ENCODE measurements at regions not wholly inside any gene's neighbourhood (a gene's known extent, or its start where the extent isn't known, plus 50 kb on each side); places are given as distances from the start of the nearest gene placed in this dataset.

DNA sequence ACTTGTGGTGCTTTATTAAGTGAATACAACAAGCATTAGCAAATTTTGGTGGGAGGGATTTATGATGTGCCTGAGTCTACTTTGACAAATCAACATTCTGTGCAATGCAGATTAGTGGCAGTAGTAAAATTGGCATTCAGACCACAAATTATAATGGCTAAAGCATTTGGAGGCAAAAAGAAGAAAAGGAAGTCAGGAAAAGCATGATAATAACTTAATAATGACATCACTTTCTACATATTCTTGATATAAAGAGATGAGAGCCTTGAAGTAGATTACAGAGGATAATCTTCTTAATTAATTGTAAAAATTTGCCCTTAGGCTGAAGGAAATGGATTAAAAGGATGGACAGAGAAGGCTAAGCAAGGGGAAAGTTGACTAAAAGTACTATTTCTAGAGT is 126.0 kb downstream of the SLC6A15 start:
- in situ Hi-C loops (cut with MboI; ENCODE audit: low sequenced_read_pairs): no loop called here

More for the DNA sequence above, 126.0 kb downstream of the SLC6A15 start:
- no peaks in the 10 kb centered on the region for H3K27me3 ChIP-seq (ENCODE audit: control insufficient read depth, insufficient read depth, low read length)
- H4K91ac ChIP-seq (ENCODE audit: insufficient read depth, low read depth, low read length): no peak overlapping the region
- no peak overlapping the region for H2BK20ac ChIP-seq (ENCODE audit: low read depth, low read length)
- H3K4me2 ChIP-seq (ENCODE audit: low read depth, low read length): no peak overlapping the region
- H3K27ac ChIP-seq (ENCODE audit: insufficient read depth, low read length): no peak overlapping the region
- ChIA-PET CTCF (no interaction called here), POLR2A (ENCODE audit: unreplicated experiment) (no interaction called here)
- DNase-seq (no peak), ATAC-seq (ENCODE audit: low read depth) (no peak)
- H2BK5ac ChIP-seq (ENCODE audit: low read depth, low read length, poor library complexity, severe bottlenecking): no peak overlapping the region
- H3K4ac ChIP-seq (ENCODE audit: low read depth, low read length): no peak overlapping the region
- H2AK9ac ChIP-seq (replicated peaks; ENCODE audit: low read depth, low read length, poor library complexity): no peak overlapping the region
- H3K9ac ChIP-seq (ENCODE audit: low read depth, low read length): no peak overlapping the region
- no peaks in the 10 kb centered on the region for H3K4me1 ChIP-seq (ENCODE audit: control insufficient read depth, insufficient read depth, low read length)
- H4K20me1 ChIP-seq (ENCODE audit: insufficient read depth, low read length): no peaks in the 10 kb centered on the region
- no peak overlapping the region for H2BK120ac ChIP-seq (ENCODE audit: low read depth, low read length)
- H4K8ac ChIP-seq (ENCODE audit: low read depth in 2 of 2, low read length in 2 of 2): no peak overlapping the region
- H2AK5ac ChIP-seq (ENCODE audit: low read depth, low read length): no peak overlapping the region
- dilution Hi-C loops (cut with HindIII; ENCODE audit: low sequenced_read_pairs, unreplicated experiment) (no loop called here), intact Hi-C loops (cut with micrococcal nuclease) (no loop called here)
- H3K23ac ChIP-seq (ENCODE audit: low read depth, low read length): no peak overlapping the region
- H3K18ac ChIP-seq (ENCODE audit: low read depth, low read length): no peak overlapping the region
- no TSS peak for BruUV-seq (replicated peaks)
- H3K4me3 ChIP-seq (ENCODE audit: insufficient read depth, low read depth, low read length): no peak overlapping the region
- no peaks in the 10 kb centered on the region for H3K36me3 ChIP-seq (ENCODE audit: control insufficient read depth, insufficient read depth, low read length)
- no peak overlapping the region for H4K5ac ChIP-seq (ENCODE audit: low read depth, low read length)
- no peaks in the 10 kb centered on the region for H3K9me3 ChIP-seq (ENCODE audit: control insufficient read depth, insufficient read depth, low read length)
- no peak overlapping the region for H2BK15ac ChIP-seq (ENCODE audit: low read depth, low read length)
- no peaks in the 10 kb centered on the region for H3K9me1 ChIP-seq (ENCODE audit: insufficient read depth, low read length)
- H3K79me1 ChIP-seq (ENCODE audit: low read depth in 1 of 2, low read length in 2 of 2): no peaks in the 10 kb centered on the region
- no peak overlapping the region for H3K56ac ChIP-seq (ENCODE audit: extremely low read depth, insufficient read depth, low read length)
- H3K14ac ChIP-seq (replicated peaks; ENCODE audit: low read depth, low read length): no peak overlapping the region
- TF ChIP-seq MXI1 (IDR thresholded peaks at IDR 0.05; ENCODE audit: borderline replicate concordance, low read depth, low read length): no peak
- TF ChIP-seq, protein P1, sequence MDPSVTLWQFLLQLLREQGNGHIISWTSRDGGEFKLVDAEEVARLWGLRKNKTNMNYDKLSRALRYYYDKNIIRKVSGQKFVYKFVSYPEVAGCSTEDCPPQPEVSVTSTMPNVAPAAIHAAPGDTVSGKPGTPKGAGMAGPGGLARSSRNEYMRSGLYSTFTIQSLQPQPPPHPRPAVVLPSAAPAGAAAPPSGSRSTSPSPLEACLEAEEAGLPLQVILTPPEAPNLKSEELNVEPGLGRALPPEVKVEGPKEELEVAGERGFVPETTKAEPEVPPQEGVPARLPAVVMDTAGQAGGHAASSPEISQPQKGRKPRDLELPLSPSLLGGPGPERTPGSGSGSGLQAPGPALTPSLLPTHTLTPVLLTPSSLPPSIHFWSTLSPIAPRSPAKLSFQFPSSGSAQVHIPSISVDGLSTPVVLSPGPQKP (IDR thresholded peaks at IDR 0.05; ENCODE audit: borderline replicate concordance, low read depth, low read length): no peak
- no peak overlapping the region for H2AFZ ChIP-seq (replicated peaks; ENCODE audit: low read length, poor library complexity)

Measured in IMR-90 (cell line).